Uterus (tissue), 2 donors: ENCODE measurements at regions not wholly inside any gene's neighbourhood (a gene's known extent, or its start where the extent isn't known, plus 50 kb on each side); places are given as distances from the start of the nearest gene placed in this dataset.

Source experiments
- CTCF ChIP-seq, 4 experiments: fragments of 200-600 bp in 2 of 4; fragments of 450-650 bp in 2 of 4; sonication (generic) in 2 of 4; IDR thresholded peaks; one replicate each; pipeline ENCODE4 v1.5.1; 2016 to 2019; ENCODE audit warnings: antibody characterized with exemption in 4 of 4, mild to moderate bottlenecking in 2 of 4, moderate library complexity in 1 of 4
- POLR2A ChIP-seq, 2 donors: fragments of 450-650 bp; IDR thresholded peaks; one replicate each; pipeline ENCODE4 v1.6.1; 2016; ENCODE audit warnings: antibody characterized with exemption in 2 of 2, mild to moderate bottlenecking in 1 of 2, moderate library complexity in 1 of 2

- TF ChIP-seq CTCF (IDR thresholded peaks at IDR 0.05) (no peak), POLR2A (IDR thresholded peaks at IDR 0.05) (no peak)
Measured at GRCh38 chr4:180462116-180462515, 1781.1 kb upstream of the TENM3 start.
